GM12892 (cell line): ENCODE measurements at regions not wholly inside any gene's neighbourhood (a gene's known extent, or its start where the extent isn't known, plus 50 kb on each side); places are given as distances from the start of the nearest gene placed in this dataset.

Source experiments
- POLR2A ChIP-seq: IDR thresholded peaks from 2 replicates; pipeline ENCODE4 v1.6.1; 2011; ENCODE audit warnings: low read depth, low read length, control low read depth
- POLR2AphosphoS5 ChIP-seq: IDR thresholded peaks from 2 replicates; pipeline ENCODE4 v1.6.1; 2011; ENCODE audit warnings: low read depth, low read length, control low read depth
- TAF1 ChIP-seq: IDR thresholded peaks from 2 replicates; pipeline ENCODE4 v1.6.1; 2011; ENCODE audit warnings: low read depth, mild to moderate bottlenecking, control low read depth, low read length, borderline replicate concordance

DNA sequence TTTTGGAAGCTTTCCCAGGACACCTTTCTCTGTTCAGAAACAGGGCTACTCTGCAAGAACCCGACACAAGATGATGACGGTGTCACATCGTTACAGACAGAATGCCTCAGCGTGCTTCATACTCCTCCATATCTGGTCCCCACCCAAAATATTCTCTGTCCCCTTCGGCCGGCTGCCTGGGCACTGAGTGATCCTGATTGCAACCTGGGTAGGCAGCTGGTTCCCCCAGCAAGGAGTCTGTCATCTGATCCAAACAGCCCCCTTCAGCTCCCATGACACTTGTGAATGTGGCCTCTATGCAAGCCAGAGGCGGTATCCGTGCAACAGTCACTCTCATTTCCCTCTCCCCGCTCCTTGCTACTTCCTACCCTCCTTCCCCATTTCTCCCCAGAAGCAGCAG lies 431.7 kb upstream of the B3GAT1 start:
- TF ChIP-seq POLR2A (no peak), TAF1 (no peak), POLR2AphosphoS5 (no peak)
